Endometrium (tissue), 2 donors: ENCODE measurements at regions not wholly inside any gene's neighbourhood (a gene's known extent, or its start where the extent isn't known, plus 50 kb on each side); places are given as distances from the start of the nearest gene placed in this dataset.
A peak's percentile ranks its signal among the peaks of the same experiment; 100 is the strongest.
"Not testable (repeated sequence)": the region's sequence is repeated elsewhere in the genome, so short reads cannot be mapped to it uniquely, and the experiment has no call there.

Source experiments
- FAIRE-seq: peaks from 2 replicates; lab custom pipeline; 2012; peaks lifted over from hg19 to GRCh38; lab: Jason Lieb, UNC
- donor health status: control.
- donor health status: control.

GRCh38 chr10:81116201-81116600 lies 578.5 kb downstream of the SH2D4B start:
- FAIRE-seq: no peak

DNA sequence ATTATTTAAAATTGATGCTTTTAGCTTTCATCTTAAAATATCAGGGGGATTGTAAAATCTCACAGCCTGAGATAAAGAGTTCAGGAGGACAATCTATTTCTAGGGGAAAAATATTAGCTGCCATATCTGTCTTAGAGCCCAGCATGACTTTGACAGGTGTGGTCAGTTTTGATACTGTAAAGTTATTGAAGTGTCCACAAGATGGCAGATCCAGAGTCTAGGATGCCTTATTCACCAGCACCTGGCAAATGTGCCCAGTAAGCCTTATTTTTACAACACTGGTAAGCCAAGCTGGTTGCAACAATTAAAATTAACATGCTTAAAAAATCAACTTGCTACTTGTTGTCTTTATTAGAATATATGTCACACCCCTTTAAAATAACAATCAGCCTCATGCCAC lies 579.3 kb downstream of the SH2D4B start:
- FAIRE-seq: no peak

DNA sequence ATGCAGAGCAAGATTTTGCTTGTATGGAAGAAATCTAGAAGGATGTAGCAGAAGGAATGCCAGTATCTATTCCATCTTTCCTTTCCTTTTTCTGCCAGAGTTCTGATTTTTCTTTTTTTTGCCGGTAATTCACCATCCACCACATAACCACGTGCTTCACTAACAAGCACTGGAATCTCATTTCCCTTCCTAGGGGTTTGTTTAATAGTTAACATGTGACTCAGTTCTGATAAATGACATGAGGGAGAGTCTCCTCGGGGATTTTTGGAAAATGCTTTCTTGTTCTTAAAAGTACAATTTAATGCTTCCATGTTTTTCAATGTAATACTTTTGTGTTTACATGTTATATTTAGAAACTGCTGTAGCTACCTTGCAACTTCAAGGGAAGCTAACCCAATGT lies 590.2 kb downstream of the SH2D4B start:
- FAIRE-seq: no peak

- FAIRE-seq: no peak
Measured at GRCh38 chr10:81130014-81130413, 592.3 kb downstream of the SH2D4B start.

- no peak for FAIRE-seq
Measured at GRCh38 chr10:81135851-81136250, 598.1 kb downstream of the SH2D4B start.

DNA sequence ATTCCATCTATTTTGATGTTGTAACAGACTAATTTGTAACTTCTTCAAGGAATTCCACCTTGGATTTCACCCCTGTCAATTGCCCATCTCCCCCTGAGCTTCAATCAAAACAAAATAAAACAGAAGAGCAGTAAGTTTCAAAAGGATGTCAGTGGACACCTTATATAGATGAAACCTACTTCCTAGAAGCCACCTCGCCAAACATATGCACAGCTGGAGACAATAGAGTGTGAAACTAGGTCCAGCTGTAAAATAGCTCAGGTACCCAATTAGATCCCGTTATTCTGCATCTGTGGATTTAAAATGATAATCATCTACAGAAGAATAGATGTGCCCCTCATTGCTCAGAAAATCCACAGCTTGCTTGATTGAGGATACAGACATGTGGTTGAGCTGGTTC lies 598.6 kb downstream of the SH2D4B start:
- no peak for FAIRE-seq

GRCh38 chr10:81145975-81146374 lies 608.3 kb downstream of the SH2D4B start:
- no peak for FAIRE-seq

- no peak for FAIRE-seq
Measured at GRCh38 chr10:81146436-81146835, 608.7 kb downstream of the SH2D4B start.

DNA sequence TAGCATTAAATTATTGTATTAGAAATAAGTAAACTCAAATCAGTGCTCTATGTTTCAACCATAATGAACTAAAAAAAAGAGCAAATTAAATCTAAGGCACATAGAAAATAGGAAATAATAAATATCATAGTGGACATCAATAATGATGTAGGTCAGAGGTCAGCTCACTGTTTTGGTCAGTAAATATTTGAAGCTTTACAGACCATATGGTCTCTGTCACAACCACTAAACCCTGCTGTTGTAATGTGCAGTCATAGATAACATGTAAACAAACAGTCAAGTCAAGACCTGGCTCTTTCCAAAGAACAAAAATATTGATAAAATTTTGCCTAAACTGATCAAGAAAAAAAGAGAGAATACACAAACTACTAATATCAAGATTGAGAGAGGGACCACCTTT lies 615.0 kb downstream of the SH2D4B start:
- no peak for FAIRE-seq

DNA sequence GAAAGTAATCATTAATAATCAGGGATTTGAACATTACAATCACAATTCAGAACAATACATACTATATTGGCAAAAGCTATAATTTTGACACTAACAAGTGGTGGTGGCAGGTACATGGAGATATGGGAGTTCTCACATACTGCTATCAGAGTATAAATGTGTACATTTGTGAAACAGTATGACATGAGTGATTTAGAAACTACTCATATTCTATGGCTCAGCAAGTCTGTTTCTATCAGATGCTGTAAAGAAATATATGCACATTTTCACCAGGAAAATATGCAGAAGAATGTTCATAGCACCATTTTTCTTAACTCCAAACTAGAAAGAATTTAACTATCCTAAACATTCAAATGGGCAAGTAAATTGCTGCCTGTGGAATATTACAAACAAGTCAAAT lies 620.0 kb downstream of the SH2D4B start:
- FAIRE-seq: no peak

DNA sequence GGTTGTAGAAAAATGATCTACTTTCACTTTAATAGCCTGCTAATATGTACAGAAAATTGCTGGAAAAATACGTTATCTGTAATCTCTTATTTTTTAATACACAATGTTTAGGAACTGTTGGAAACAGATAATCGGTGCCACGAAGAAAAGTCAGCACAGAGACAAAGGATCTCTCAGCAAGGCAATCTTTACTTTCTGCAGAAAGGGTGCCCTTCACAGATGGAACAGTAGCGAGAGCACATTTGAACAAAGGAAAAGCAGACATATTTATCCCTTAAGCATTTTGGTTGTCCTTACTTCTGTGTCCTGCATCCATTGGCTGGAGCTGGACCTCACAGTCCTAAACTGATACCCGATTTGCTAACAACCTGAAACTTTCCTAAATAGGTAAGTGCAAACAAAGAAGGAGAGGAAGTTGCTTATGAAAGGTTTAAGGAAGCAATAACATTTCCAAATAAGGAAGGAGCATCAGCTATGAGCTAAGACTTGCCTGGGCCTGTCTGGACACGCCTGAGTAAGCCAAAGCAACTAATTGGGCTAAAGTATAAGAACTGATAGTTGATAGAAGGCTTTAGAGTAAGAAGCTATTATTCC lies 640.0 kb downstream of the SH2D4B start:
- FAIRE-seq: no peak

DNA sequence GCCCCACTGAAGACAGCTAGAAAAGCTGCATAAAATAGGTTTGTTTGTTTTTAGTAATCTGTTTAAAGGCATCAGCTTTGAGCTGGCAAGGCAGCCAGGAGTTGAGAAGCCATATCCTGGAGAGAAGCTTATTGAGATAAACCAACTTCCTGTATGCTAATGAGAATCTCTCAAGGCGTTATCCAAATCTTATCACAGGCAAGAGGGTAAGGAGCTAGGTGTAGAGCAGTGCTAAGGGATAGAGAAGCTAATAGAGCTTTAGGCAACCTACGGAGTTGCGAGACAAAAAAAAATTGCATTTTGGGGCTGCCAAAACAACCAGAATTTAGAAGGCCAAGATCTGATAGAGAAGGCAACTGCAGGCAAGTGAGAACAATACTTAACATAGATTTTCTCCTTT lies 641.6 kb downstream of the SH2D4B start:
- FAIRE-seq: no peak

GRCh38 chr10:81179805-81180452 lies 642.2 kb downstream of the SH2D4B start:
- FAIRE-seq: no peak

GRCh38 chr10:81182296-81182695 lies 644.6 kb downstream of the SH2D4B start:
- no peak for FAIRE-seq

DNA sequence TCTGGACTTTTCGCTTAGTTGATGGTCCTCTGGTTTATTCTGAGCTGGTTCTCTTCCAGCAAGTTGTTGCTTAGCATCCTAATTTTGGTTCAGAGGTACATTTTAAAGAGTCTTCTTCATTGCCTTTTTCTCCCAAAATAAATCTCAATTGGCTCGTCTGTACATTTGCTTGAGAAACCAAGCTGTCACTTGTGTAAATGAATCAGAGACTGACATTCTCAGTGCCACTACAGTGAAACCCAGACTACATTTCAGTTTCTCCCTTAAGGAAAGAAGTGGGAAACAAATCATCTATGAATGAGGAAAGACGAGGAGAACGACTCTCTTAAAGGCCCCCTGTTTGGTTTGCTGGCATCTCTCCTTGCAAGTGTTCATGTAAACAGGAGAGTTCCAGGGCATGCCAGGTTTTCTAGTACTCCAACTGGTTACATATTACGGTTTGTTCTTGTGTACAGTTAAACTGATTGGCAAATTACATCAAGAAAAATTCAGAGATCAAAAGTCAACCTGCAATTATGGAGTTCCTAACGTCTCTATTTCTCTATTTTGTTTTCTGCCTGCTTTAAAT lies 654.6 kb downstream of the SH2D4B start:
- FAIRE-seq: no peak

- FAIRE-seq: no peak
Measured at GRCh38 chr10:81200801-81201200, 663.1 kb downstream of the SH2D4B start.

- FAIRE-seq: not testable (repeated sequence)
Measured at GRCh38 chr10:81207359-81207758, 667.6 kb upstream of the NRG3 start.

DNA sequence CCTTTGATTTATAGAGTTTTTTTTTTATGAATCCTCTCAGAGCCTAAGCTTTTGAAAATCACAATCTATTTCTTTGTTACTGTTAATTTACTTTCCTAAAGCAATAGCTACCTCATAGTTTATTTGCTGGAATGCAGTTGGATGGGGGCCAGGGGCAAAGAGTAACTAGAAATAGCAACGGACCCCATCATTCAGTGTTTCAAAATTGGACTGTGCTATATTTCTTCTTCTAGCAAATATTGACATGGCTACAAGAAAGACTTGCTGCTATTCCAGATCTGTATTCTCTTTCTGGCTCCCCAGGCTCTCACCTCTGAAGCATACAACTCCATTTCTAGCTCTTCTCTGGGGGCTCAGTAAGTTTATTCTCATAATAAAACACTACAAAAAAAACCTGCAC lies 661.6 kb upstream of the NRG3 start:
- FAIRE-seq: no peak

- FAIRE-seq: no peak
Measured at GRCh38 chr10:81215498-81215897, 659.5 kb upstream of the NRG3 start.

GRCh38 chr10:81216949-81217348 lies 658.0 kb upstream of the NRG3 start:
- FAIRE-seq: no peak

GRCh38 chr10:81218307-81218706 lies 656.7 kb upstream of the NRG3 start:
- FAIRE-seq: no peak

DNA sequence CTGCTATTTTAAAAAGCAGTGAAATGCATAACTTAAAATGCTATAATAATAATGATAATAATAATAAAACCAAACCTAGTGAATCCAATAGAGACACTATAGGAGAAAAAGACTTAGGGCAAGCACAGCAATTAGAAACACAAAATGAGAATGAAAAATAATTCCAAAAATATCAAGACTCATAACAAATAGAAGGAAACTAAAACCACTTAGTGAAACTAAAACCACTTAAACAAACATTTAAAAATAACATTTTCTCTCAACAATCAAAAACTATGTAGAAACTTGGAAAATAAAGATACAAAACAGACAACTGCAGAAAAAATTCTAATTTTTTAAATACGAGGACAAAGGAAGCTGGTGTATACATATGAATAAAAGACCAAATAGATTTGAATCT lies 655.2 kb upstream of the NRG3 start:
- peak; percentile 41 for FAIRE-seq

DNA sequence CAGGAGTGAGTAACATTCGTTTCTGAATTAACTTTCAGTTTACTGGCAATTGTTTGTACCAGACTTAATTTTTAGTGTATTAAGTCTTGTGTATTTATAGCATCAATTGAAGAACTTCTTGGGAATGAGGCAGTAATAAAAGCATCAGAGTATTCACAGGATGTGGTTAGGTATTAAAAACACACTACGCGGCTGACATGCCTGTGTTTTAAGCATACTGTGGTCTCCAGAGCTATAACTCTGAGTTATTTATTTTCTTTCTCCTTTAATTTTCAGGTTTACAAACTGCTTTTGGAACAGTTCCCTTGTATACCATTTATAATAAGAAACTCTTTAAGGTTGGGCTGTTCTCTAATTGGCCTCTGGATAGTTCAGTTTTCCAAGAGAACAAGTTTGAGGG lies 626.1 kb upstream of the NRG3 start:
- FAIRE-seq: peak; percentile 87
